Mesothelial cell of epicardium (in vitro differentiated cells): ENCODE measurements at regions not wholly inside any gene's neighbourhood (a gene's known extent, or its start where the extent isn't known, plus 50 kb on each side); places are given as distances from the start of the nearest gene placed in this dataset.
"Not testable (repeated sequence)": the region's sequence is repeated elsewhere in the genome, so short reads cannot be mapped to it uniquely, and the experiment has no call there.

Experiments used
- DNase-seq, 2 experiments: peaks; one replicate each; pipeline ENCODE4 v3.0.0; 2021; ENCODE audit warnings: low spot score in 2 of 2; ENCODE audit not compliant: unreplicated experiment in 2 of 2
- H3K27ac Mint-ChIP-seq: 2 replicates; pipeline ENCODE4 v1.8.0; 2021; ENCODE audit warnings: mixed read lengths
- H3K27me3 Mint-ChIP-seq: 2 replicates; pipeline ENCODE4 v1.8.0; 2021; ENCODE audit warnings: low read depth, mixed read lengths
- H3K36me3 Mint-ChIP-seq: 2 replicates; pipeline ENCODE4 v1.8.0; 2021; ENCODE audit warnings: mixed read lengths
- H3K4me1 Mint-ChIP-seq: 2 replicates; pipeline ENCODE4 v1.8.0; 2021; ENCODE audit warnings: mixed read lengths
- H3K4me3 Mint-ChIP-seq: 2 replicates; pipeline ENCODE4 v1.8.0; 2021; ENCODE audit warnings: mild to moderate bottlenecking, moderate library complexity, mixed read lengths
- H3K9me3 Mint-ChIP-seq: 2 replicates; pipeline ENCODE4 v1.8.0; 2021; ENCODE audit warnings: mixed read lengths
- TF ChIP-seq, protein P1 (sequence below): fragments of 200-600 bp; sonication (generic); IDR thresholded peaks from one replicate; pipeline ENCODE4 v1.5.0; 2021; ENCODE audit warnings: antibody characterized with exemption; ENCODE audit not compliant: unreplicated experiment

DNA sequence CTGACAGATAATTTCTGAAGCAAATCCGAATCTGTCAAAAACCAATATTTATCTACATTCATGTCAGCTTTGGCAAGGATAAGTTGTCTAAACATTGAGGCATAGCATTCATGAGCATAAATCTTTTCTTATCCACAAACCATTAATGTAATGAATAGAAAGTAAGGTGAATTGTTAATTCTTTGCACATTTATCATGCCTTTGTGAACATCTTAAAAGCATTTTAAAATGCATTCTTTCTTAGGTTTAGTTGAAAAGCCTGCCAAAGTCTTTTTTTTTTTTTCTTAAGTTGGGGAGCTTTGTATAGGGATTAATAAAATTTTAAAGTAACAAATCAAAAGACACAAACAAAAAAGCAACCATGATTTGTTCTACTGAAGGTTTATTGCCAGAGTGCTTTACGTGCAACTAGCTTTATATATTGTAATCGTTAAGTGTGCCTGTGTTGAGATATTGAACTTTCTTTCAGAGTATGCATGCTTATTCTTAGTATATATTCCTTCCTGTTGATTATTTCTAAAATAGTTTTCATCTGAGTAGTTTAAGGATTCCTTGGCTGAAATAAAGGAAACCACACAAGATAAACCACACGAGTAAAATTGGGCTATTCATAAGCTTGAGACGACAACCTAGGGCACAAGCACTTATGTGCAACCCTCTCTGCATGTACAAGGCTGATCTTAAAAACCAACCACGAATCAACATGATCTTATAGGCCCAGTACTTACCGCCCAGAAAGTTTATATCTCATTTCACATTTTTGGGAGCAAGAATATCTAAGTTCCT, 1110.9 kb upstream of the CNTN5 start:
- H3K27me3 Mint-ChIP-seq: no peaks in the 10 kb centered on the region
- H3K36me3 Mint-ChIP-seq: no peaks in the 10 kb centered on the region
- H3K27ac Mint-ChIP-seq: peak overlapping the region; percentile 78
- H3K4me3 Mint-ChIP-seq: no peak overlapping the region
- TF ChIP-seq, protein P1, sequence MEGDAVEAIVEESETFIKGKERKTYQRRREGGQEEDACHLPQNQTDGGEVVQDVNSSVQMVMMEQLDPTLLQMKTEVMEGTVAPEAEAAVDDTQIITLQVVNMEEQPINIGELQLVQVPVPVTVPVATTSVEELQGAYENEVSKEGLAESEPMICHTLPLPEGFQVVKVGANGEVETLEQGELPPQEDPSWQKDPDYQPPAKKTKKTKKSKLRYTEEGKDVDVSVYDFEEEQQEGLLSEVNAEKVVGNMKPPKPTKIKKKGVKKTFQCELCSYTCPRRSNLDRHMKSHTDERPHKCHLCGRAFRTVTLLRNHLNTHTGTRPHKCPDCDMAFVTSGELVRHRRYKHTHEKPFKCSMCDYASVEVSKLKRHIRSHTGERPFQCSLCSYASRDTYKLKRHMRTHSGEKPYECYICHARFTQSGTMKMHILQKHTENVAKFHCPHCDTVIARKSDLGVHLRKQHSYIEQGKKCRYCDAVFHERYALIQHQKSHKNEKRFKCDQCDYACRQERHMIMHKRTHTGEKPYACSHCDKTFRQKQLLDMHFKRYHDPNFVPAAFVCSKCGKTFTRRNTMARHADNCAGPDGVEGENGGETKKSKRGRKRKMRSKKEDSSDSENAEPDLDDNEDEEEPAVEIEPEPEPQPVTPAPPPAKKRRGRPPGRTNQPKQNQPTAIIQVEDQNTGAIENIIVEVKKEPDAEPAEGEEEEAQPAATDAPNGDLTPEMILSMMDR: no peak
- H3K9me3 Mint-ChIP-seq: no peaks in the 10 kb centered on the region
- no peak for DNase-seq
- H3K4me1 Mint-ChIP-seq: peaks cover 31% of the 10 kb centered on the region

- no peaks in the 10 kb centered on the region for H3K36me3 Mint-ChIP-seq
- peaks cover 27% of the 10 kb centered on the region for H3K4me1 Mint-ChIP-seq
- no peaks in the 10 kb centered on the region for H3K9me3 Mint-ChIP-seq
- no peak for DNase-seq
- TF ChIP-seq, protein P1: no peak
- H3K27me3 Mint-ChIP-seq: no peaks in the 10 kb centered on the region
- no peak overlapping the region for H3K27ac Mint-ChIP-seq
- H3K4me3 Mint-ChIP-seq: no peak overlapping the region
Measured at GRCh38 chr11:97912629-97913028, 1108.1 kb upstream of the CNTN5 start.

DNA sequence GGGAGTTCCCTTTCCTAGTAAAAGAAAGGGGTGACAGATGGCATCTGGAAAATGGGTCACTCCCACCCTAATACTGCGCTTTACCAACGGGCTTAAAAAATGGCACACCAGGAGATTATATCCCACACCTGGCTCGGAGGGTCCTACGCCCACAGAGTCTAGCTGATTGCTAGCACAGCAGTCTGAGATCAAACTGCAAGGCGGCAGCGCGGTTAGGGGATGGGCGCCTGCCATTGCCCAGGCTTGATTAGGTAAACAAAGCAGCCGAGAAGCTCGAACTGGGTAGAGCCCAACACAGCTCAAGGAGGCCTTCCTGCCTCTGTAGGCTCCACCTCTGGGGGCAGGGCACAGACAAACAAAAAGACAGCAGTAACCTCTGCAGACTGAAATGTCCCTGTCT, 1097.8 kb upstream of the CNTN5 start:
- not testable (repeated sequence) for H3K4me3 Mint-ChIP-seq, H3K27ac Mint-ChIP-seq
- peaks cover 12% of the 10 kb centered on the region for H3K36me3 Mint-ChIP-seq

GRCh38 chr11:97934572-97935208, 1086.1 kb upstream of the CNTN5 start:
- DNase-seq: no peak
- Mint-ChIP-seq H3K4me3 (no peak overlapping the region), H3K4me1 (no peaks in the 10 kb centered on the region), H3K27me3 (no peaks in the 10 kb centered on the region), H3K9me3 (peaks cover 8% of the 10 kb centered on the region), H3K27ac (no peak overlapping the region), H3K36me3 (no peaks in the 10 kb centered on the region)
- TF ChIP-seq, protein P1: no peak

More for the DNA sequence above, 1097.8 kb upstream of the CNTN5 start:
- not testable (repeated sequence) for H3K27me3 Mint-ChIP-seq, H3K4me1 Mint-ChIP-seq, DNase-seq
- H3K9me3 Mint-ChIP-seq: peaks cover 16% of the 10 kb centered on the region

GRCh38 chr11:97937501-97937900, 1083.2 kb upstream of the CNTN5 start:
- no peak overlapping the region for H3K4me3 Mint-ChIP-seq
- TF ChIP-seq, protein P1: no peak
- H3K9me3 Mint-ChIP-seq: peaks cover 9% of the 10 kb centered on the region
- no peak overlapping the region for H3K27ac Mint-ChIP-seq
- no peaks in the 10 kb centered on the region for H3K4me1 Mint-ChIP-seq
- no peak for DNase-seq
- no peaks in the 10 kb centered on the region for H3K36me3 Mint-ChIP-seq
- no peaks in the 10 kb centered on the region for H3K27me3 Mint-ChIP-seq

DNA sequence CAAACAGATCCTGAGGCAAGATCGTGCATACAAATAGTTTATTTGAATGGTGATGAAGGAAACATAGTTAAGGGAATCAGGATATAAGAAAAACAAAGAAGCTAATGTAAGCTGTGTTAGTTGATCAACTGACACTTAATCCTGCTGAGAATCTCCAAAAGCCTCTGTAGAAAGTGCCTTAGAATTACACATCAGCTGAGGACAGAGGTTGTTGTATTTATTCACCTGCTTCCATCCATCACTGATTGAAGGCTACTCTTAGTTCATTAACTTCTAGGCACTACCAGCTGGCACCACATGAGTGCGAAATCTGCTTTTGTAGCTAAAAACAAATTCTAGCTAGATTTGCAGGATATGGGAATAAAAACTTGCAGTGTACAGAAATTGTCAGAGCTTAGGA, 1082.0 kb upstream of the CNTN5 start:
- no peak overlapping the region for H3K4me3 Mint-ChIP-seq
- DNase-seq: no peak
- TF ChIP-seq, protein P1: no peak
- H3K27me3 Mint-ChIP-seq: no peaks in the 10 kb centered on the region
- H3K27ac Mint-ChIP-seq: no peak overlapping the region
- peaks cover 12% of the 10 kb centered on the region for H3K9me3 Mint-ChIP-seq
- no peaks in the 10 kb centered on the region for H3K36me3 Mint-ChIP-seq
- no peaks in the 10 kb centered on the region for H3K4me1 Mint-ChIP-seq
